DND-41 (cell line): ENCODE measurements at regions not wholly inside any gene's neighbourhood (a gene's known extent, or its start where the extent isn't known, plus 50 kb on each side); places are given as distances from the start of the nearest gene placed in this dataset.

Experiments
- ATAC-seq: fragments of 200-7000 bp; cut with Tn5 transposase; 3 replicates; pipeline ENCODE4 v1.9.1; 2021; ENCODE audit warnings: low read depth; ENCODE audit not compliant: insufficient read depth
- DNase-seq: peaks from one replicate; pipeline ENCODE4 v3.0.0-alpha.2; 2020
- H2AFZ ChIP-seq: 2 replicates; pipeline ENCODE4 v1.6.0; 2012; ENCODE audit warnings: low read depth, low read length
- H3K27ac ChIP-seq: 2 replicates; pipeline ENCODE4 v1.5.1; 2012; ENCODE audit warnings: low read length, inconsistent platforms
- H3K27me3 ChIP-seq: fragments of 200-600 bp; sonication (generic); 2 replicates; pipeline ENCODE4 v1.6.0; 2012; ENCODE audit warnings: low read length, mild to moderate bottlenecking, inconsistent platforms; ENCODE audit not compliant: insufficient read depth, poor library complexity
- H3K36me3 ChIP-seq: 2 replicates; pipeline ENCODE4 v1.5.1; 2012; ENCODE audit warnings: low read length, inconsistent platforms; ENCODE audit not compliant: insufficient read depth
- H3K4me1 ChIP-seq: 2 replicates; pipeline ENCODE4 v1.5.1; 2012; ENCODE audit warnings: mild to moderate bottlenecking, low read length; ENCODE audit not compliant: insufficient read depth
- H3K4me2 ChIP-seq: 2 replicates; pipeline ENCODE4 v1.6.0; 2012; ENCODE audit warnings: mild to moderate bottlenecking, moderate library complexity, low read length, inconsistent platforms; ENCODE audit not compliant: insufficient read depth
- H3K4me3 ChIP-seq, 2 experiments: fragments of 200-600 bp in 1 of 2; shearing (Covaris generic) in 1 of 2; 2 replicates each; pipeline ENCODE4 v1.5.1; 2012 to 2016; ENCODE audit warnings: inconsistent platforms in 2 of 2, low read length in 2 of 2, mild to moderate bottlenecking in 2 of 2, low read depth in 1 of 2, moderate library complexity in 1 of 2
- H3K79me2 ChIP-seq: 2 replicates; pipeline ENCODE4 v1.6.0; 2012; ENCODE audit warnings: low read length, inconsistent platforms; ENCODE audit not compliant: insufficient read depth
- H3K9ac ChIP-seq: 2 replicates; pipeline ENCODE4 v1.6.0; 2012; ENCODE audit warnings: low read depth, mild to moderate bottlenecking, inconsistent platforms, low read length, moderate library complexity
- H3K9me3 ChIP-seq: 2 replicates; pipeline ENCODE4 v1.5.1; 2012; ENCODE audit warnings: low read length, moderate library complexity, mild to moderate bottlenecking, inconsistent platforms; ENCODE audit not compliant: insufficient read depth, severe bottlenecking
- H4K20me1 ChIP-seq: 2 replicates; pipeline ENCODE4 v1.6.0; 2012; ENCODE audit warnings: low read length; ENCODE audit not compliant: insufficient read depth
- EZH2 ChIP-seq: IDR thresholded peaks from 3 replicates; pipeline ENCODE4 v1.6.1; 2012; ENCODE audit warnings: borderline replicate concordance, low read depth, mild to moderate bottlenecking, moderate library complexity, low read length, inconsistent platforms; ENCODE audit not compliant: severe bottlenecking
- TF ChIP-seq, protein P1 (sequence below): IDR thresholded peaks from 2 replicates; pipeline ENCODE4 v1.5.1; 2012; ENCODE audit warnings: borderline replicate concordance, low read length, moderate library complexity, mild to moderate bottlenecking; ENCODE audit not compliant: poor library complexity, severe bottlenecking; ENCODE audit errors: extremely low read depth

DNA sequence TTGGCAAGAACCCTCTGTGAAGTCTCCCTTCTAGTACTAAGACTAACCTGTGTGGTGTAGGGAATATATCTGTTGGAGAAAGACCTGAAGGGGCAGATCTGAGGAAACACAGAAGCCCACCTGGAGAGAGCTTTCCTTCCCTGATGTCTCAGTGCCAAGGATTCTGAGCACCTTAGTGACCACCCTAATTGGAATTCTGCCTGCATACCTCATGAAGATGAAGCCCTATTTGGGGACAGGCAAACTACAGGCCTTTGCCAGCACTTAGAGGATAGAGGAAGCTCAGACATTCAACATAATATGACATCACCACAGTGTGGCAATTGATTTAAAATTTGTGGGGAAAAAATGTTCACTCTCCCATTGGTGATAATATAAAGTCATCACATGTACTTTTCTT lies 766.2 kb upstream of the KIRREL3 start:
- H3K27me3 ChIP-seq = no peaks in the 10 kb centered on the region
- no peak overlapping the region for H3K4me3 ChIP-seq
- ATAC-seq (no peak), DNase-seq (no peak)
- H3K9me3 ChIP-seq = no peaks in the 10 kb centered on the region
- no peaks in the 10 kb centered on the region for H3K4me1 ChIP-seq
- H4K20me1 ChIP-seq = no peaks in the 10 kb centered on the region
- H3K27ac ChIP-seq = no peak overlapping the region
- no peaks in the 10 kb centered on the region for H3K79me2 ChIP-seq
- TF ChIP-seq, protein P1, sequence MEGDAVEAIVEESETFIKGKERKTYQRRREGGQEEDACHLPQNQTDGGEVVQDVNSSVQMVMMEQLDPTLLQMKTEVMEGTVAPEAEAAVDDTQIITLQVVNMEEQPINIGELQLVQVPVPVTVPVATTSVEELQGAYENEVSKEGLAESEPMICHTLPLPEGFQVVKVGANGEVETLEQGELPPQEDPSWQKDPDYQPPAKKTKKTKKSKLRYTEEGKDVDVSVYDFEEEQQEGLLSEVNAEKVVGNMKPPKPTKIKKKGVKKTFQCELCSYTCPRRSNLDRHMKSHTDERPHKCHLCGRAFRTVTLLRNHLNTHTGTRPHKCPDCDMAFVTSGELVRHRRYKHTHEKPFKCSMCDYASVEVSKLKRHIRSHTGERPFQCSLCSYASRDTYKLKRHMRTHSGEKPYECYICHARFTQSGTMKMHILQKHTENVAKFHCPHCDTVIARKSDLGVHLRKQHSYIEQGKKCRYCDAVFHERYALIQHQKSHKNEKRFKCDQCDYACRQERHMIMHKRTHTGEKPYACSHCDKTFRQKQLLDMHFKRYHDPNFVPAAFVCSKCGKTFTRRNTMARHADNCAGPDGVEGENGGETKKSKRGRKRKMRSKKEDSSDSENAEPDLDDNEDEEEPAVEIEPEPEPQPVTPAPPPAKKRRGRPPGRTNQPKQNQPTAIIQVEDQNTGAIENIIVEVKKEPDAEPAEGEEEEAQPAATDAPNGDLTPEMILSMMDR = no peak
- TF ChIP-seq EZH2 = no peak
- H3K4me2 ChIP-seq = no peak overlapping the region
- no peak overlapping the region for H2AFZ ChIP-seq
- H3K9ac ChIP-seq = no peak overlapping the region
- no peaks in the 10 kb centered on the region for H3K36me3 ChIP-seq

DNA sequence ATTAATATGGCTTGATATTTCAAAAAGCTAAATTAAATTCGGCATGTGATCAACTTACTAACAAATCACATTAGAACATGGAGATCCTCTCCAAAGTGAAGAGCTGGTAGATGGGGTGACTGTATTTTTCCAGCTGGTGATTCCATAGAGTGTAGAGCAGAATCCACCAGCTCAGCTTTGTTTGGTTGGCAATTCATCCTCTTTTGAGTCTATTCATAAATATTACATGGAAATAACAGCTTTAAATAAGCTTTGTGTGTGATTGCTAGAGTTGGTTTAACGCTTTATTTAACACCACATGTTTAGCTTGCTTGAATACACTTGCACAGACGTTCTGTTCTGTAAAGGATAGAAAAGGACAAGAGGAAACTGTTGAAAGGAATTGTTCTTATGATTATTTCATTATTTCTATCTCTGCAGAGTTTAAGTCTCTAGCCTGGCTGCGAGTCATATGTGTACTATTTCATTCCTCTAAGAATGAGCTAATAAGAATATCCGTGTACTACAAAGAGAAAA lies 738.3 kb upstream of the KIRREL3 start:
- Histone ChIP-seq H2AFZ (no peak overlapping the region), H3K36me3 (no peaks in the 10 kb centered on the region), H3K27ac (no peak overlapping the region), H3K4me1 (peaks cover 6% of the 10 kb centered on the region; the same call in 1 of the 2 replicates), H3K27me3 (no peaks in the 10 kb centered on the region), H4K20me1 (no peaks in the 10 kb centered on the region), H3K9me3 (no peaks in the 10 kb centered on the region), H3K9ac (no peak overlapping the region), H3K4me3 (no peak overlapping the region), H3K4me2 (no peak overlapping the region), H3K79me2 (no peaks in the 10 kb centered on the region)
- DNase-seq = no peak
- ATAC-seq = no peak
- TF ChIP-seq EZH2 = no peak
- TF ChIP-seq, protein P1 = no peak

DNA sequence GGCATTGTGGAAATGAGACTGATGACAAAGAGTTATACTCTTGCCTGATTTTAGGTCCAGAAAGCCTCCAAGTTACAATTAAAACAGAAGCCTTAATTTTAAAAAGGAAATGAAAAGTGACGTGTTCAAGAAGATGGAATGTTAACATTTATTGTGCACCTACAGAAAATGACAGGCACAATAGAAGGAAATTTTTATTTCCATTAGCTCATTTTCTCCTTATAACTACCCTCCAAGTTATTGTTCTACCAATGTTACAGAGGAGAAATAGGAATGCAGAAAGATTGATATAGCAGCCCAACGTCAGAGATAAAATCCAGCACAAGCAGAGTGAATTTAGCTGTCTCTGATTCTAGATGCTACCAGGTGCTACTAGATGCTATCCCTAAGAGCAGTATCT lies 736.9 kb upstream of the KIRREL3 start:
- no peak for DNase-seq
- H4K20me1 ChIP-seq = no peaks in the 10 kb centered on the region
- no peak overlapping the region for H2AFZ ChIP-seq
- no peak for ATAC-seq
- no peak overlapping the region for H3K4me2 ChIP-seq
- TF ChIP-seq, protein P1 = no peak
- TF ChIP-seq EZH2 = no peak
- H3K27me3 ChIP-seq = no peaks in the 10 kb centered on the region
- no peaks in the 10 kb centered on the region for H3K79me2 ChIP-seq
- H3K9me3 ChIP-seq = no peaks in the 10 kb centered on the region
- no peak overlapping the region for H3K9ac ChIP-seq
- no peak overlapping the region for H3K4me3 ChIP-seq
- no peak overlapping the region for H3K27ac ChIP-seq
- peaks cover 11% of the 10 kb centered on the region; the same call in 1 of the 2 replicates for H3K4me1 ChIP-seq
- no peaks in the 10 kb centered on the region for H3K36me3 ChIP-seq
